ENCODE measurements at regions not wholly inside any gene's neighbourhood (a gene's known extent, or its start where the extent isn't known, plus 50 kb on each side); places are given as distances from the start of the nearest gene placed in this dataset.
"Not testable (repeated sequence)": the region's sequence is repeated elsewhere in the genome, so short reads cannot be mapped to it uniquely, and the experiment has no call there.

DNA sequence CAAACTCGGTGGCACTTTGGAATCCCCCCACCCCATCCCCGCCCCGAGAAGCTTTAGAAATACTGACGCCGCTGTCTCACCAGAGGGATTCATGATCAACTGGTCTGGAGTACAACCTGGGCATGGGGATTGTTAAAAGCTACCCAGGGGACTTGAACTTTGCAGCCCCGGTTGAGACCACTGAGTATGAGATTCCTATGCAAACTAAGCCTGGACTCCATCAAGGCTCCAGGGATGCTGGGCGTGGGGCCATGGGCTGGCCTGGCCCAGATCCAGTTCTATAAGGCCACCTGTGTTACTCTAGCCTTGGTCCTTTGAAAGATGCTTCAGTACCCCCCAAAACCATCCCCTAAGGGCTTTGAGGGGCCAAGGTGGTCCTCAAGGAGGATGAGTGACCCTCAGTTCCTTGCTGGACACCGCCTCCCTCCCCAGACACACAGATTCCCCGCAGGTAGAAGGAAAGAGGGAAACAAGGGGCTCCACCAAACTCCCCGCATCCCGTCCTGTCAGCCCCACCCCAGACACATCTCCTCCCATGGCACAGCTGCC, 68.5 kb downstream of the MRPL36 start:
- DNase-seq = no peak

DNA sequence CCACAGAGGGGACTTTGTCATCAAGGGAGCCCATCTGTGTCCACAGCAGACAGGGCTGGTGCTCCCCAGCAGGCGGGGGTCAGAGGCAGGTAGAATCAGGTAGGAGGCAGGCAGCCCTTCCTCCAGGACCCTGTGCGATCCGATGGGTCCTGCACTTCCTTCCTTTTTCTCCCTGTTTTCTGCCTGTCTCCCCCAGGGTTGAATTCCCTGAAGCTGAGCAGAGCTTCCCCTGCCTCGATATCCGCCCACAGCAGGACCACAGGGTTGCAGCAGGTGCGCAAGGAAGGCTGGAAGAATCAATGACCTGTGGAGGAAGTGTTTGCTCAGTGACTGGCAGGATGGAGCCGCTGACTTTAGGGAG, 69.2 kb downstream of the MRPL36 start:
- DNase-seq = no peak

- DNase-seq = no peak
Measured at GRCh38 chr5:1729641-1730486, 69.8 kb downstream of the MRPL36 start.

- no peak for DNase-seq
Measured at GRCh38 chr5:1728846-1729245, 70.8 kb downstream of the MRPL36 start.

DNA sequence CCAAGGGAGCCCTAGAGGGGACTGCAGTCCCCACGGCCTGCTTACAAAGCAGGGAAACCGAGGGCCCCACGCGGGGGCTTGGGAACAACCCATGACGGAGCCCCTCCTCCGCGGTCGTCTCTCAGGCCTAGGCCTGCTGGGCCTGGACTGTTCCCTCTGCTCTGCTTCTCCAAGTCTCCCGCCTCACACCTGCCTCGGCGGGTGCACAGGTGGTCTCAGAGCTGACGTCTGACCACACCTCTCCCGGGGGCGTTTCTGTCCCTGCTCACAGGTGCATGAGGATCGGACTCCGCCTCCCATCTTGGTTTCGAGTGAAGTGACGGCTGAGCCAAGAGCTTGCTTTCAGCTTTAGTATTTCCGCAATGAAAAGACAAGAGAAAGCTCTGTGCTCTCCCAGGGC, 72.1 kb downstream of the MRPL36 start:
- DNase-seq = no peak

DNA sequence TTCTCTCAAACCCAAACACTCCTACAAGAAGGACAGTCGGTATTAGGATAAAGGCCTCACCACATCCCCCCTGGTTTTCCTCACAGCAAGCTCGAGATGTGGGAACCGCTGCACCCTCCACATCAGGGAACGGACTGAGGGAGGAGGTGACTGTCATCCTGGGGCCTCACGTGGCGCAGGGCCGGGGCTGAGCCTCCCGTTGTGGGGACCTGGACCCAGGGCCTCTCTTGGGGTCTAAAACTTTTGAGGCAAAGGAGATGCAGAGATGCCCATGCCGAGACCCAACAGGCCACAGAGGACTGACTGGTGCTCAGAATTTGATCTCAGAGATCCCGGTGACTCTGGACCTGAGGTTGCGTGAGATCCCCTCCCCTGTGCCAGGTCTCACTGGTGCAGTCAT, 72.7 kb downstream of the MRPL36 start:
- DNase-seq = no peak

- DNase-seq = no peak
Measured at GRCh38 chr5:1726469-1726865, 73.2 kb downstream of the MRPL36 start.

DNA sequence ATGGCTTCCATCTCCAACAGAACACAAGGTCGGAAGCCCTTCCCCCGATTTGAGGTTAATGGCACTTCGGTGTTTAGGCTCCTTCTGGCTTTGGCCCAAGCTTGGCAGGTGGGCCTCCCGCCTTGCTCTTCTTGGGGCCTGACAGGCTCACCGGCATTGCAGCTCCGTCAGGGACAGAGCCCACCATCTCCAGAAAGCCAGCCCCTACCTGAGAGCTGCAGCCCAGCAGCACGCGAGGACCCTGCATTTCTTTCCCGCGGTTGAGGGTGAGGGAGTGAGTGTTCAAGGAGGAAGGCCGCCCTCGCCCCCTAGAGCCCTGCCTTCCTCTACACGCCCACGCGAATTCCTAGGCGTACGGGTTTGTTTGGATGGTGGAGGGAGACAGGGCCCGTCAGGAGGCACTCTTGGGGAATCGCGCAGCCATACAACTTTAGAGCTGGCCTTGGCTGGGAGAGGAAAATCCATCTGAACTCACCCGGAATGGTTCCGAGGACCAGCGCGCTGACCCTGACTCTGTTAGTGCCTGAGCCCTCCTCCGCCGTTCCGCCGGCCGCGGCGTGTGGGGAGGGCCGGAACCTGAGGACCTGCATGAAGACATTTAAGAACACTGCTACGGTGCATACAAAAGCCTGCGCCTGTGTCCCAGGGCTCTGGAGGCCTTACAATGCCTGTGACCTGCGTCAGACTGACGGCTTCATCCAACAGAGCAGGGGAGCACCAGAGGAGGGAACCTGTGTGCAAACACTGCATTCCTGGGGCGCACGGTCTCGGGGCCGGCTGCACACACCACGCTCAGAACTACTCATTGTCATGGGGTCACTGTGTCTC, 73.8 kb downstream of the MRPL36 start:
- DNase-seq = no peak

GRCh38 chr5:1724822-1725602, 74.6 kb downstream of the MRPL36 start:
- no peak for DNase-seq

DNA sequence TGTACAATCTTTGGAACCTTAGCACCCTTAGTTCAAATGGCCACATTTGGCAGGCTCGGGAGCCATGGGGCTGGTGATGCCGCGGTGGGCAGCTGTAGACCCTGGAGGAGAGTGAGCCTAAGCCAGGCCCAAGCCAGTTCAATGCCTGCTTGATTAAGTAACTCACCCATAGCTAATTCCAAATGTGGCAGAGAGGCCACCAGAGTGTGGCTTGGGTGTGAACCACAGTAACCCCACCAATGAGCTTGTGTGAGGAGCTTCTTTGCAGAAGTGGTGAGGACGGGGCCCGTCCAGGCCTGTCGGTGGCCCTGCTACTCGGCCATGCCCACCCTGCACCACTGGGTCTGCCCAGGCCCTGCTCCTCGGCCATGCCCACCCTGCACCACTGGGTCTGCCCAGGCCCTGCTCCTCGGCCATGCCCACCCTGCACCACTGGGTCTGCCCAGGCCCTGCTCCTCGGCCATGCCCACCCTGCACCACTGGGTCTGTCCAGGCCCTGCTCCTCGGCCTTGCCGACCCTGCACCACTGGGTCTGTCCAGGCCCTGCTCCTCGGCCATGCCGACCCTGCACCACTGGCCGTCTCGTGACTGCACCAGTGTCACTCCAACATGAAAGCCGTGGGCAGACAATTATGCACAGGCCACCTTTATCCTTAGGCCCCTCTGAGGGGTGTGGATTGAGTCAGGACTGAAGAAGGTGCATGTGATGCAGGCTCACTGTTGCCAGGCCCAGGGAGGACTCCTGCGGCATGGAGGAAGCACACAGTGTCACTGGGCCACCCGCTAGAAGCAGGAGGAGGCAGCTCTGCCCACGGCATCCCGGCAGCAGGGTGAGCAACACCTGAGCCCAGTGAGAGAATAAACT, 75.4 kb downstream of the MRPL36 start:
- DNase-seq = no peak

DNA sequence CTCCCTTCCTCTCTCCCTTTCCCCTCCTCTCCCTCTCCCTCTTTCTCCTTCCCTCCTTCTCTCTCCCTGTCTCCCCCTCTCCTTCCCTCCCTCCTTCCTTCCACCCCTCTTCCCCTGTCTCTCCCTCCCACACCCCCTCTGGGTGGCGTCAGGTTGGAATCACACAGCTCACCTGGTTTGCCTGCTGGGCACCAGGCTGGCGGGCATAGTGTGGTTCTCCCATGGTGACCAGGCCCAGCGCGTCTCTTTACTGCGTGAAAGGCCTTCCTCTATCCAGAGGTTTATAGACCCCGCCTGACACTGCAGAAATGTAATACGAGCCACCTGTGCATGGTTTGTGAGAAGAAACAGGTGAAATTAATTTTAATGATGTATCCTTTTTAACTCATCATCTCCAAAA, 76.2 kb downstream of the MRPL36 start:
- DNase-seq = no peak

- no peak for DNase-seq
Measured at GRCh38 chr5:1722877-1723276, 76.8 kb downstream of the MRPL36 start.

GRCh38 chr5:1720396-1721110, 79.1 kb downstream of the MRPL36 start:
- no peak for DNase-seq

GRCh38 chr5:1719860-1720259, 79.8 kb downstream of the MRPL36 start:
- DNase-seq = no peak

- DNase-seq = no peak
Measured at GRCh38 chr5:1718669-1719068, 81.0 kb downstream of the MRPL36 start.

DNA sequence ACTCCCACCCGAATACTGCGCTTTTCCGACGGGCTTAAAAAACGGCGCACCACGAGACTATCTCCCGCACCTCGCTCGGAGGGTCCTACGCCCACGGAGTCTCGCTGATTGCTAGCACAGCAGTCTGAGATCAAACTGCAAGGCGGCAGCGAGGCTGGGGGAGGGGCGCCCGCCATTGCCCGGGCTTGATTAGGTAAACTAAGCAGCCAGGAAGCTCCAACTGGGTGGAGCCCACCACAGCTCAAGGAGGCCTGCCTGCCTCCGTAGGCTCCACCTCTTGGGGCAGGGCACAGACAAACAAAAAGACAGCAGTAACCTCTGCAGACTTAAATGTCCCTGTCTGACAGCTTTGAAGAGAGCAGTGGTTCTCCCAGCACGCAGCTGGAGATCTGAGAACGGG, 89.5 kb downstream of the MRPL36 start:
- not testable (repeated sequence) for DNase-seq

GRCh38 chr5:1709171-1709803, 90.3 kb downstream of the MRPL36 start:
- no peak for DNase-seq

- no peak for DNase-seq
Measured at GRCh38 chr5:1708592-1709141, 91.0 kb downstream of the MRPL36 start.

DNA sequence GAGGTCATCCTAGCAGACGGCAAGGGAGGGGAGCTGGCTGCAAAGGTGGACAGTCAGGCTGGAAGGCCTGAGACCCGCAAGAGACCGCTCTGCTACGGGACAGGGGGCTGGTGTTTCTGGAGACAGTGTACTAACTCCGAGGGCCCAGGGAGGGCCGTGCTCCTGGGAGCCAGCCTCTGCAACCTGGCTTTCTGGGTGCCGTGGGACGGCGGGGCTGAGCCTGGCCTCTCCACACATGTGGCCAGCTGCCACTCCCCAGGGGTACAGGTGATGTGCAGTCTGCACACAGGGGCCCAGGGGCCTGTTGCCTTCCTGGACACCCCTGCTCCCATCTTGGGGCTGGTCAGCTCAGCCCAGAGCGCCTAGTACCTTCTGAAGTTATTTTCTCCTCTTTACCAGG, 92.2 kb downstream of the MRPL36 start:
- DNase-seq = no peak

DNA sequence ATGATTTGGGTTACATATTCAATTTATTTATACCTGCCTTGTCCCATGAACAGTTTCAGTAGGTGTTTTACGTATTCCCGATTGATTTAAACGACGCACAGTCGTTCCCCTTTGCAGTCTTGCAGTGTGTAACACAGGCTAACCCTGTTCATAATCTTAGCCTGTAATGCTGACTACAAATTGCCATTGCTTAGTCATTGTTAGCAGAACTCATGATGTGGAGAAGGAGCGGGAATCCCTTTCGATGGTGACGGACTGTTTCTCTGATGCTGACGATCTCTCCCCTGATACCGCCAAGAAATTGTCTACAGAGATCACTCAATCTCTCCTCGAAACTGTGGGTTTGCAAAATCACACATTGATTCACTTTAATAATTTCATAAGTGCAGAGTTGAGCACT, 93.2 kb downstream of the MRPL36 start:
- no peak for DNase-seq

Measured in muscle of arm (tissue), 1 donor.